Neural cell (in vitro differentiated cells): ENCODE measurements at regions not wholly inside any gene's neighbourhood (a gene's known extent, or its start where the extent isn't known, plus 50 kb on each side); places are given as distances from the start of the nearest gene placed in this dataset.

ENCODE experiments used
- CTCF ChIP-seq: fragments of 450-650 bp; IDR thresholded peaks from 2 replicates; pipeline ENCODE4 v1.5.1; 2014; ENCODE audit warnings: antibody characterized with exemption, mild to moderate bottlenecking, moderate library complexity; ENCODE audit not compliant: poor library complexity, severe bottlenecking
- EZH2 ChIP-seq: fragments of 200-600, 300-800 bp; shearing (Covaris generic), sonication (generic); IDR thresholded peaks from 2 replicates; pipeline ENCODE4 v1.6.1; 2014; ENCODE audit warnings: antibody characterized with exemption, low read length, borderline replicate concordance, mild to moderate bottlenecking; ENCODE audit not compliant: insufficient read depth, poor library complexity, severe bottlenecking

- TF ChIP-seq CTCF (no peak), EZH2 (no peak)
These were observed 335.0 kb upstream of the ATP5MC3 start for GRCh38 chr2:175516555-175516954.
